ENCODE measurements at regions not wholly inside any gene's neighbourhood (a gene's known extent, or its start where the extent isn't known, plus 50 kb on each side); places are given as distances from the start of the nearest gene placed in this dataset. TPM values are rescaled to one million over a fixed set of nuclear protein-coding genes. Genes with fewer than 3 reads are reported as not detected.

Small RNA genes in the stretch of these regions (small RNA-seq; reads per million reads assigned to genes)
- not detected for gene MIR4425 (ENCODE audit: low read depth)

Data from mesenchymal stem cell (in vitro differentiated cells and primary cell).